Ascending aorta (tissue), 2 donors: ENCODE measurements at regions not wholly inside any gene's neighbourhood (a gene's known extent, or its start where the extent isn't known, plus 50 kb on each side); places are given as distances from the start of the nearest gene placed in this dataset.

Experiments
- DNase-seq, 2 donors: peaks; one replicate each; pipeline ENCODE4 v3.0.0-alpha.2; 2019; ENCODE audit warnings: low spot score in 2 of 2
- H3K27ac ChIP-seq, 2 donors: fragments of 200-600 bp; sonication (generic); one replicate each; pipeline ENCODE4 v1.5.1; 2016 to 2017; ENCODE audit warnings: mild to moderate bottlenecking in 1 of 2
- H3K27me3 ChIP-seq: fragments of 200-600 bp; sonication (generic); one replicate; pipeline ENCODE4 v1.5.1; 2017
- H3K36me3 ChIP-seq, 2 donors: fragments of 200-600 bp; sonication (generic); one replicate each; pipeline ENCODE4 v1.5.1; 2016
- H3K4me1 ChIP-seq, 2 donors: fragments of 200-600 bp; sonication (generic); one replicate each; pipeline ENCODE4 v1.5.1; 2016 to 2017; ENCODE audit warnings: mild to moderate bottlenecking in 1 of 2
- H3K4me3 ChIP-seq, 2 donors: fragments of 200-600 bp; sonication (generic); one replicate each; pipeline ENCODE4 v1.5.1; 2016 to 2017; ENCODE audit warnings: mild to moderate bottlenecking in 1 of 2
- H3K9me3 ChIP-seq, 2 donors: fragments of 200-600 bp; sonication (generic); one replicate each; pipeline ENCODE4 v1.5.1; 2016
- CTCF ChIP-seq, 3 experiments: fragments of 200-600 bp in 2 of 3; fragments of 450-650 bp in 1 of 3; sonication (generic) in 2 of 3; IDR thresholded peaks; one replicate each; pipeline ENCODE4 v1.5.1; 2016 to 2019; ENCODE audit warnings: antibody characterized with exemption in 3 of 3, mild to moderate bottlenecking in 1 of 3, moderate library complexity in 1 of 3
- intact Hi-C: fragments of 100-400 bp; cut with DNase I; formaldehyde crosslinking; loops from one replicate; pipeline ENCODE4 v1.15.1; 2023

- no peak for TF ChIP-seq CTCF (IDR thresholded peaks at IDR 0.05)
- Histone ChIP-seq H3K27me3 (no peaks in the 10 kb centered on the region), H3K36me3 (no peaks in the 10 kb centered on the region), H3K27ac (no peak overlapping the region), H3K4me1 (no peaks in the 10 kb centered on the region), H3K9me3 (peaks cover 0 to 2% of the 10 kb centered on the region in 2 donors), H3K4me3 (no peak overlapping the region)
- no peak for DNase-seq
- intact Hi-C loops, result no loop called here
Observed at GRCh38 chr2:15840148-15840547, 100.2 kb upstream of the MYCN start.

DNA sequence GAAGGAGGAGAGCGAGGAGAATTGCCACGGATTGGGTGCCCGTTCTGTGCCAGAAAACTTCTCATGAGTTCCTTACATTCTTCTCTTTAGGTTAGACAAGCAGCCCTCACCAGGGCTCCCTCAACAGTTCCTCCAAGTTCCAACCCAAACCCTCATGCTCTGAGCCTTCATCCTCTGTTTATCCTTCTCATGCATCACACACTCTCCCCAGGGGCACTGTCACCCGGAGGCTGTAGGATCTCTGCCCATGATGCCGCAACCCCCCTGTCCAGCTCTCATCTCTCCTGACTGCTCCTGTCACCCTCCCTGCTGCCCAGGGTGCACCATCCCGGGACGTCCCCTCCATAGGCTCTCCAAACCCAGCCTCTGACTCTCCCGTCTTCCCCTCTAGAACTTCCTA lies 99.4 kb upstream of the MYCN start:
- no peak for TF ChIP-seq CTCF (IDR thresholded peaks at IDR 0.05)
- Histone ChIP-seq H3K4me1 (no peaks in the 10 kb centered on the region), H3K27ac (no peak overlapping the region), H3K4me3 (no peak overlapping the region), H3K36me3 (no peaks in the 10 kb centered on the region), H3K9me3 (peaks cover 0 to 2% of the 10 kb centered on the region in 2 donors), H3K27me3 (no peaks in the 10 kb centered on the region)
- intact Hi-C loops, result no loop called here
- DNase-seq, result peak in 1 of 2 donors; percentile 7

DNA sequence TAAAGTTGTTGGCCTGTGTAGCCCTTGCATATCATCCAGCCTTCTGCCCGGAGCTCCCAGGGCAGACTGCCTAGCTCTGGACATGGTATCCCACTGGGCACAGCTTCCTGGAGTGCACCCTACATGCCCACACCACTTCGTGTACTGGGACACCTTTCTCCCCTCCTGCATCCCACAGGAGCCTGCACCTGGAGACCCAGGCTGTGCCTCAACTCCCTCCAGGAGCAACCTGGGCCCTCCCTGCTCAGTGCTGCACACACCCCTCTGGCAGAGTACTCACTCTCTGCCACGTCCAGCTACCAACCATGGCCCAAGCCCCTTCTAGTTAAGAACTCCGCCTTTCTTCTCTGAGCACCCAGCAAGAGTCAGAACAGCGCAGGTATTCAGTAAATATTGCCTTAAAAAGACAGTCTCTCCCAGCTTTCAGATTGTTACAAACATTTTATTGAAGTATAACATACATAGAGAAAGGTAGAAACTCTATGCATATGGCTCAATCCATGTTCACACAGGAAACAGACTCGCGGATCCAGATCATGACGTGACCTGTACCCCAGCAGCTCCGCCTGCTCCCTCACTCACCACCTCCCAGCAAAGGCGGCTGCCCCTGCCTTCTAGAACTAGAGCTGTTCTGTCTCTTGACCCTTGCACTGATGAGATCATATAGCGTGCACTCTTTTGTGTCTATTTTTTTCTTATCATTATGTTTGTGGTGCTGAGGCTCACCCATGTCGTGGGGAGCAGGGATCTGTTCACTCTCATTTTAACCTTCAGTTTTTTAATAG lies 98.4 kb upstream of the MYCN start:
- H3K27me3 ChIP-seq, result no peaks in the 10 kb centered on the region
- no peak overlapping the region for H3K4me3 ChIP-seq
- H3K36me3 ChIP-seq, result no peaks in the 10 kb centered on the region
- intact Hi-C loops, result no loop called here
- no peak for DNase-seq
- no peak for TF ChIP-seq CTCF (IDR thresholded peaks at IDR 0.05)
- no peak overlapping the region for H3K27ac ChIP-seq
- peaks cover 0 to 1% of the 10 kb centered on the region in 2 donors for H3K9me3 ChIP-seq
- H3K4me1 ChIP-seq, result no peaks in the 10 kb centered on the region

GRCh38 chr2:15842758-15843666 lies 97.3 kb upstream of the MYCN start:
- Histone ChIP-seq H3K27me3 (no peaks in the 10 kb centered on the region), H3K4me1 (no peaks in the 10 kb centered on the region), H3K27ac (no peak overlapping the region), H3K36me3 (no peaks in the 10 kb centered on the region), H3K9me3 (no peaks in the 10 kb centered on the region), H3K4me3 (no peak overlapping the region)
- no peak for TF ChIP-seq CTCF (IDR thresholded peaks at IDR 0.05)
- no peak for DNase-seq
- intact Hi-C loops, result no loop called here

DNA sequence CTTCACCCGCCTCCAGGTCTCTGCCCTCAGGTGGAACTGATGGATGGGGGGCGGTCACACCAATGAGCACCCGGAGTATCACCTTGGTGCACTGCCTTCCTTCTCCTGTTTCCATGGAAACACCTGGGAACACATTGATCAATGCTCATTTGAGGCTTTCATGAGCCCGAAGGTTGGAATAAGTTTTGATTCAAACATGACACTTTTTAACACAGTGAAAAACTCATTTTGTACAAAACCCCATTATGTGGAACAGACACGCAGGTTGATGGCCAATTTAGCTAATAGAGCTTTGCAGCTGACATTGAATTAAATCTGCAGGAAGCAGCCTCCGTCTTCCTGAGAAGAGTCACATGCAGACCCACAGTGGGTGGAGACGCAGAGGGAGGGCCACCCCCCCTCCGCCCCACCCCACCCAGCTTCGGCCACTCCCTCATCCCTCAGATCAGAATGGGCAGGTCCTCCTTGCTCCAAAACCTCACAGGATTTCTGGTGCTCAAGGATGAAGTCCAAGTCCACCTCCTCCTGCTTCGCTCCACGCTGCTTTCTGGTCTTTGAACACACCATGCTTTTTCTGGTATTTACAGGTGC lies 96.0 kb upstream of the MYCN start:
- Histone ChIP-seq H3K27ac (no peak overlapping the region), H3K4me3 (no peak overlapping the region), H3K4me1 (no peaks in the 10 kb centered on the region), H3K27me3 (no peaks in the 10 kb centered on the region), H3K36me3 (no peaks in the 10 kb centered on the region), H3K9me3 (no peaks in the 10 kb centered on the region)
- DNase-seq, result no peak
- intact Hi-C loops, result no loop called here
- TF ChIP-seq CTCF (IDR thresholded peaks at IDR 0.05), result no peak
